Medulla oblongata (tissue), 1 donor: ENCODE measurements at regions not wholly inside any gene's neighbourhood (a gene's known extent, or its start where the extent isn't known, plus 50 kb on each side); places are given as distances from the start of the nearest gene placed in this dataset.

Experiments
- DNase-seq: peaks from one replicate; pipeline ENCODE4 v3.0.0-alpha.2; 2015; ENCODE audit errors: extremely low spot score

DNA sequence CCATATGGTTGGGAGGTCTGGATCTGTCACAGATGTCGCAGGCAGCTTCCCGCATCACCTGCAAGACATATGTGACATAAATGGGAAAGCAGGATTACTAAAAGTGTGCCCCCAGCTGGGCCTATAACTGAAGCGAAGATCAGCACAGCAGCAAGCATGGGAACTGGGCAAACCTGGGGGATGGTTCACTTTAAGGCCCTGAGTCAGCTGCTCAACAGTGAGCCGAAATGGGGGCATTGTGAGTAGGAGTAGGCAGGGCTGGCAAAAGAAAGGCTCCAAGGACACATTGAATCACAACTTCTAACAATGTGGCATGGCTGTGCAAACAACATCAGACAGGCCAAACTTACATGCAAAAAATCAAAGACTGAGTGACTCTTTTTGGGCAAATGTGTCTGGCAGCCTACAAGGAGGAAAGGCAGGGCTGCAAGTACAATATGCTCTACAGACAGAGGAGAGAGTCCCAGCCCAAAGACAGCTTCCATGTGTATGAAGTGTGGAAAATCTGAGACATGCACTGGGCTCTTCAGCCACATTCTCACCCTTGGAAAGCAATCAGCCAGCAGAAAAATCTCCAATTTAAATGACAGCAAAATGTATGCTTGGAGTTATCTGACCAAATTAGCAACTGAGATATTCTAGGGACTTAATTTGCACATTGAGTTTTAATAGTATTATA is 531.0 kb upstream of the MMS22L start:
- no peak for DNase-seq

DNA sequence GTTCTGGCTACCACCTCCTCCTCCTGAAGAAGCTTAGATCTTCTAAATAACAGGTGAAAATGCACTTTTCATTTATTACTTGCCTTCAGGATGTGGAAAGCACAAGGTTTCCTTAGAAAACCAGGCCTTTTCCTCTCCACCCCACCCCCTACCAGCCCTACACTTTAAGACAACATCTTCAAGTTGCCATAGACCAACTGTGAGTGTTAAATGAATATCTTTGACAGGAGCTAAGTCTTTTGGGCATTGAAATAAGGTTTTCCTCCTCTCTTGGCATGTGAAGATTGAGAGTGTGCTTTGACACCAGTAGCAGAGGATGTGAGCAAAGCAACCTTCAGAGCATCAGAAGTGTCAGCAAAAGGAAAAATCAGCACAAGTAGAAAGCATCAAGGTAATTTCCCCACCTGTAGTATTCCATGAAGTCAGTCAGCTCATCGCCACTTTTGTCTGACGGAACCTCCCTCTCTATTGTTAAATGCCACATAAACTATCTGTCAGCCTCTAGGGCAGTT is 532.3 kb upstream of the MMS22L start:
- no peak for DNase-seq

DNA sequence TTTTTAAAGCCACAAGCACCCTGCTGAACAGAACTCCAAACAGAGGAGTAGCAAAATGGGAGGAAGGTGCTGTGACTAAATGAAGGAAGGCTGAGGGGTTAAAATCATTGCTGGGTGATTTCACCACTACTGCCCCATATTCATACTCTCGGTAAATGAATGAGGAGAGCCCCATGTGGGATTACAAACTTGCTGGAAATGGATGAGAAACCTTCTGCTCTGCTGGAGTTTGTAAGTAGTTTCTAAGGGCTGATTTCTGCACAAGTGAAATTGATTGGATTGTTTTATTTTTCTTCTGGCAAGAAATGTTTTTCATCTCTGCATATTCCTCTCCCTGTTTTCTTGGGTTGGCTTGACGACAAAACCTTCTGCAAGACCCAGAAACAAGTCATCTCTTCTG is 533.5 kb upstream of the MMS22L start:
- DNase-seq: no peak

- DNase-seq: peak; percentile 48
These were observed 536.7 kb upstream of the MMS22L start for GRCh38 chr6:97819710-97820109.

GRCh38 chr6:97820400-97820799 is 537.4 kb upstream of the MMS22L start:
- DNase-seq: no peak

- no peak for DNase-seq
These were observed 539.6 kb upstream of the MMS22L start for GRCh38 chr6:97822632-97823031.

GRCh38 chr6:97841763-97842162 is 558.7 kb upstream of the MMS22L start:
- no peak for DNase-seq

GRCh38 chr6:97842521-97842920 is 559.5 kb upstream of the MMS22L start:
- DNase-seq: no peak

DNA sequence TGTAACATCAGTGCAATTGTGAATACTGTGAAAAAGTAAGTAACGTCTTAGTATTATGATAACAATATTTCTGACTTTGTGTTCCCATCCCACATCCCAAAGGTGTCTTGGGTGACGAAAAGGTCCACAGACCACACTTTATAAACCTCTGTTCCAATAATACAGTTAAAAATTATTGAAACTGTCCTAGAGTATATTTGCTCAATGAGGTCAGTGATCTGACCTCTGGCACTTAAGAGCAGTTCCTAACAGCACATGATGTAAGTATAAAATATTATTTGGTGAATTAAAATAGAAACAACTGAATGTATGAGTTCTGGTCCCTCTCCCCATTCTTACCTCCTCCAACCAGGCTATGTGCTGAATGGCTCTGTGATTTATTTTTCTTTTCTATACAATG is 566.4 kb upstream of the MMS22L start:
- no peak for DNase-seq

DNA sequence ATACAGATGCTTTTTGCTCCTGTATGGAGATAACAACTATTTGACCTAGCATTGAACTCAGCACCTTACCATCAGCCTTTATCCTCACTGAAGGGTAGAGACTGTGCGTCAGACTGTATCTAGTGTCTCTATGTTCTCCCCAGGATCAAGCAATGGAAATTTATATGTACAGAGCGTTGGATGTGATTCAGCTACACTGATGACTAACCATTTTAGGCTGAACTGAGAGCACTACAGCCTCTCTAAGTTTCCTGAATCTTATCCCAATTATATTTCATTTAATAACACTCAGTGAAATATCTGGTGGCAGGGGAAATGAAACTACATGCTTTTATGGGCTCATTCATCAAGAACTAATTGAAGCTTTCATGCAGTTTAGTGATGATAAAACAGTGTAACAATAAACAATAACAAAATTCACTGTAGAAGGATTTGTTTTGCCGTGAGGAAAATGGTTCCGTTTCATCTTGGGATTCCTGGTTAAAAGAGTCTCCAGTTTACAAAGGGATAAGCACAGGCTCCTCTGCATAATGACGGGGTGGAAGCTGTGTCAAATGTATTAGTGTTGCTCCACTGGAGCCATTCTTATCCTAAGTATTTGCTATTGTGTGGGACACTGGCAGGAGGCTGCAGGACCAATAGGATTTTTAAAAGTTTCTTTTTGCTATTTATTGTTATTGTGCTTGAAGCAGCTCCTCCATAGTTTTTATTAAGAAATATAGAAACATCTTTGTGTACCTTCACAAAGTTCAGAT is 567.6 kb upstream of the MMS22L start:
- peak; percentile 34 for DNase-seq

DNA sequence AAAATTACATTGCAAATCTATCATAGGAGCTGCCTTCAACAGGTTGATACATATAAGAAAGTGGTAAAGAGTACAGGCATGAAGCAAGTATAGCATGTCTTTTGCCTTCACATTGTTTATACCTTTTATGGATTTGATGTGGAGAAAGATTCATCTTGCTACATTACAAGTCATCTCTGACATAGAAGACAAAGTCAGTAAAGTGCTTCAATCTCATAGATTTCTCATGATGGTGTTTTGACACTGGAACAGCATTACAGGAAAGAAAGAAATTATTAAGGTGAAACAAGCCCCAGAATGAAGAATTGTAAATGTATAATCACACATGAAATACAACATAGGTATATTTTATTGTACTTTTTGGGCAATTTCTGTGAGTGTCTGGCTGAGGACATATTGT is 580.7 kb upstream of the MMS22L start:
- no peak for DNase-seq

GRCh38 chr6:97864366-97864765 is 581.4 kb upstream of the MMS22L start:
- DNase-seq: no peak

DNA sequence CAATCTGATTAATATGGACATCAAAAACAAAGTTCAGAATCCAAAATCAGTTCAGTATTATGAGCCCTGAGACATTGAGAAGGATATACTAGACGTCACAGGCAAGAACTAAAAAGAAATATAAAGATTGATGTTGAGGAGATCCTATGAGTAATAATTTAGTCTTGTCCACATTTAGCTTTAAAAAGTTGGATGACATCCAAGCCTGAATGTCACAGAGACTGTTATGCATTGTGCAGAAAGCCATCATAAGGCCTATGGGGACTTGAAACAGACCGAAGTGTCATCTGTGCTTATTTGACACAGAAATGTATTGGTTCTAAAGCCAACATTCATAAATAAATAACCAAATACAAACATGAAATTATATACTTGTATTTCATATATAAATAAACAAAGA is 581.8 kb upstream of the MMS22L start:
- DNase-seq: no peak

- DNase-seq: no peak
These were observed 582.6 kb upstream of the MMS22L start for GRCh38 chr6:97865612-97866011.

GRCh38 chr6:97866616-97867015 is 583.6 kb upstream of the MMS22L start:
- DNase-seq: no peak

- no peak for DNase-seq
These were observed 584.2 kb upstream of the MMS22L start for GRCh38 chr6:97867177-97867576.

DNA sequence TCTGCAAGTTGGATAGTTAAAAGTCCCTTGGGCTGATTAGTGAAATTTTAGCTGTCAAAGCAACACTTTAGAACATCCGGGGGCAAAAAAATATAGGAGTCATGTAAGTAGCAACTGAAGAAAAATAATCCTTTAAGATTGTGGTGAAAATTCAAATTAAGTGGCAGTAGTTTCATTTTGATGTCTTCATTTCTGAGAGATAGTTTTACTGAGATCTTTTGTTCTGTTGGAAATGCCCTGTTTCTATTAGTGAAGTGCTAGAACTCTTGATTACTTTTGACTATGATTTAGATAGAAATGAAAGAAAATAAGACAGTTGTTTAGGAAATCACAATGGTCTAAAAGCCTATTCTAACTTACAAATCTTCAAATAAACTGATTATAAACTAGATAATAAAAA is 587.3 kb upstream of the MMS22L start:
- no peak for DNase-seq

GRCh38 chr6:97876711-97877110 is 593.7 kb upstream of the MMS22L start:
- no peak for DNase-seq

DNA sequence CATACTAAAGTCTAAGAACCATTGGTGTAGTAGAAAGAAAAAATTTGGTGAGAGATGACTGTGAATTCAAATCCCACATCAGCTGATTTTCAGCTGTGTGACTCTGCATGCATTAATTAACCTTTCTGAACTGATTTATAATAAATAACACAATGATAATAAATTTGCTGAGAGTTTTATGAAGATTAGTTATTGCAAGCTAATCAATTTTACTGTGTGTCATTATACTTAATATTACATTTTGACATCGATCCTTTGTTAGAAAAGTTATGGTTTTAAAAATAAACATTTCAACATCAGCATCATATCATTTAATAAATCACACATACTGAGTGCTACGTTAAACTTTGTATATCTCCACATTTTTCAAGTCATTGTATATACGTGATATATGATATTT is 599.7 kb upstream of the MMS22L start:
- no peak for DNase-seq

DNA sequence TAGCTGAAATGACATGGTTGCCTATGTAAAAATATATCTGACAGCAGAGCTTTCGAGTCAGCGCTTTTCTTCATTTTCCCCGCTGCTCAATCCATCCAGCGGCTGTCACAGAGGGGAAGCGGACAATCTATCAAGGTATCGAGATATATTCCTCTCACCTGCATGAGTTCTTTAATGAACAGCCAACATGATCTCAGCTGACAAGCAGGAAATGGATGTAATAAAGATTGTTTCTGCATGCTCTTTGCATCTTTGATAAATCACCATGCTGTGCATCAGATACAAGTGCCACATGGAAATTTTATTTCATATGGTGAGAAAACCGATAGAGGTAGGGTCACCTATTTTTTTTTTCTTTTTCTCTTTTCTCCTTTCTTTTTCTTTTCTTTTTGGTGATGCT is 602.3 kb upstream of the MMS22L start:
- DNase-seq: no peak

GRCh38 chr6:97885828-97886227 is 602.8 kb upstream of the MMS22L start:
- DNase-seq: no peak

GRCh38 chr6:97901531-97901930 is 618.5 kb upstream of the MMS22L start:
- DNase-seq: no peak

DNA sequence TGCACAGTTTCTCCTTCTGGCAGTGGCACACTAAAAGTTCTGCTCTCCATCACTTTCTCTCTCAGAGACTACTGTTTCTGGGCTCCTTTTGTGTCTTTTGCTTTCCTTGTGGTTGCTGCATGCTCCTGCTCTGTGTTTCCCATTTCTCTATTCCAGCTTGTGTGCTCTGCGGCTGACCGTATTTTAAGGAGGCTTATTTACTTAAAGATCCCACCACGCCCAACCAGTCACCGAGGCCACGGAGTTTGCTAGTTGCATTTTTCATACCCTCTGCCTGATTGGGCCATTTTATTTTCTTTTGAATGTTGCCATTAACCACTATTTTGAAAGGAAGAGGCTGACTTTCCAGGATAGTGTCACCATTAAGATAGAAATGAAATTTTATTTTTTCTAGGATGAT is 626.4 kb upstream of the MMS22L start:
- DNase-seq: no peak
